ENCODE measurements at regions not wholly inside any gene's neighbourhood (a gene's known extent, or its start where the extent isn't known, plus 50 kb on each side); places are given as distances from the start of the nearest gene placed in this dataset.

- TF ChIP-seq CTCF (IDR thresholded peaks at IDR 0.05): no peak
- Histone ChIP-seq H3K4me1 (ENCODE audit: low read depth) (no peaks in the 10 kb centered on the region), H3K4me3 (no peak overlapping the region), H3K36me3 (ENCODE audit: low read depth) (no peaks in the 10 kb centered on the region), H3K9me3 (no peaks in the 10 kb centered on the region)
- intact Hi-C loops (cut with DNase I, micrococcal nuclease): no loop called here
- DNase-seq (no peak), ATAC-seq (no peak)
Measured at GRCh38 chr5:124869426-124870033, 123.1 kb upstream of the ZNF608 start.

- no peaks in the 10 kb centered on the region for H3K36me3 ChIP-seq (ENCODE audit: low read depth)
Measured at GRCh38 chr5:124870070-124870469, 123.6 kb upstream of the ZNF608 start.

GRCh38 chr5:124871303-124871702 is 124.9 kb upstream of the ZNF608 start:
- H3K36me3 ChIP-seq (ENCODE audit: low read depth): no peaks in the 10 kb centered on the region
- intact Hi-C loops (cut with DNase I, micrococcal nuclease): no loop called here
- no peaks in the 10 kb centered on the region for H3K4me1 ChIP-seq (ENCODE audit: low read depth)
- no peaks in the 10 kb centered on the region for H3K9me3 ChIP-seq
- no peak for TF ChIP-seq CTCF (IDR thresholded peaks at IDR 0.05)
- no peak overlapping the region for H3K4me3 ChIP-seq
- no peak for DNase-seq
- no peak for ATAC-seq

More at GRCh38 chr5:124870070-124870469, 123.6 kb upstream of the ZNF608 start:
- intact Hi-C loops (cut with DNase I, micrococcal nuclease): no loop called here
- TF ChIP-seq CTCF (IDR thresholded peaks at IDR 0.05): no peak
- Histone ChIP-seq H3K4me1 (ENCODE audit: low read depth) (no peaks in the 10 kb centered on the region), H3K9me3 (no peaks in the 10 kb centered on the region), H3K4me3 (no peak overlapping the region)
- ATAC-seq: no peak
- no peak for DNase-seq

- DNase-seq: no peak
- intact Hi-C loops (cut with DNase I, micrococcal nuclease): no loop called here
- ATAC-seq: no peak
Measured at GRCh38 chr5:124872086-124872485, 125.6 kb upstream of the ZNF608 start.

GRCh38 chr5:124872615-124873014 is 126.2 kb upstream of the ZNF608 start:
- intact Hi-C loops (cut with DNase I, micrococcal nuclease): no loop called here
- no peaks in the 10 kb centered on the region for H3K9me3 ChIP-seq
- TF ChIP-seq CTCF (IDR thresholded peaks at IDR 0.05): no peak

More at GRCh38 chr5:124872086-124872485, 125.6 kb upstream of the ZNF608 start:
- H3K36me3 ChIP-seq (ENCODE audit: low read depth): no peaks in the 10 kb centered on the region
- H3K9me3 ChIP-seq: no peaks in the 10 kb centered on the region
- H3K4me3 ChIP-seq: no peak overlapping the region
- no peaks in the 10 kb centered on the region for H3K4me1 ChIP-seq (ENCODE audit: low read depth)
- no peak for TF ChIP-seq CTCF (IDR thresholded peaks at IDR 0.05)

GRCh38 chr5:124873188-124873587 is 126.7 kb upstream of the ZNF608 start:
- H3K9me3 ChIP-seq: no peaks in the 10 kb centered on the region
- DNase-seq (no peak), ATAC-seq (no peak)
- H3K4me1 ChIP-seq (ENCODE audit: low read depth): no peaks in the 10 kb centered on the region
- H3K36me3 ChIP-seq (ENCODE audit: low read depth): no peaks in the 10 kb centered on the region
- intact Hi-C loops (cut with DNase I, micrococcal nuclease): no loop called here
- no peak for TF ChIP-seq CTCF (IDR thresholded peaks at IDR 0.05)
- H3K4me3 ChIP-seq: no peak overlapping the region

More at GRCh38 chr5:124872615-124873014, 126.2 kb upstream of the ZNF608 start:
- Histone ChIP-seq H3K4me3 (no peak overlapping the region), H3K4me1 (ENCODE audit: low read depth) (no peaks in the 10 kb centered on the region), H3K36me3 (ENCODE audit: low read depth) (no peaks in the 10 kb centered on the region)
- DNase-seq (no peak), ATAC-seq (no peak)

Data from mucosa of descending colon (tissue), 3 donors.